PC-3 (cell line): ENCODE measurements at regions not wholly inside any gene's neighbourhood (a gene's known extent, or its start where the extent isn't known, plus 50 kb on each side); places are given as distances from the start of the nearest gene placed in this dataset.

Experiments used
- ATAC-seq: fragments of 200-7000 bp; cut with Tn5 transposase; 2 replicates; pipeline ENCODE4 v1.9.1; 2020; ENCODE audit warnings: mild to moderate bottlenecking, moderate library complexity
- BruUV-seq: library from RNA; stranded (reverse); fragments of 400-500 nt; replicated peaks from 2 replicates; lab custom pipeline; 2021; lab: Mats Ljungman, UMichigan
- CTCF ChIA-PET: fragments of 300-600 bp; sonication (Branson Sonifier 250); formaldehyde crosslinking; loops from one replicate; lab custom pipeline; 2022; ENCODE audit warnings: antibody characterized with exemption; lab: Charles Lee
- POLR2A ChIA-PET: fragments of 300-600 bp; sonication (Branson Sonifier 250); formaldehyde crosslinking; loops from one replicate; lab custom pipeline; 2022; ENCODE audit warnings: antibody characterized with exemption; ENCODE audit not compliant: unreplicated experiment; lab: Charles Lee
- DNase-seq: peaks from one replicate; pipeline ENCODE4 v3.0.0-alpha.2; 2015
- H2AFZ ChIP-seq: fragments of 300-600 bp; sonication (generic); 2 replicates; pipeline ENCODE4 v1.6.0; 2016; ENCODE audit warnings: antibody characterized with exemption, low read length
- H3F3A ChIP-seq: fragments of 300-600 bp; sonication (generic); one replicate; pipeline ENCODE4 v1.6.0; 2017; ENCODE audit warnings: antibody characterized with exemption, low read length, control low read depth, mild to moderate bottlenecking; ENCODE audit not compliant: unreplicated experiment
- H3K27ac ChIP-seq: fragments of 300-600 bp; sonication (generic); 2 replicates; pipeline ENCODE4 v1.5.1; 2016; ENCODE audit warnings: mild to moderate bottlenecking, low read length
- H3K27me3 ChIP-seq: fragments of 300-600 bp; sonication (generic); 2 replicates; pipeline ENCODE4 v1.6.1; 2016; ENCODE audit warnings: low read length, mixed read lengths
- H3K36me3 ChIP-seq: fragments of 300-600 bp; sonication (generic); 2 replicates; pipeline ENCODE4 v1.6.1; 2016; ENCODE audit warnings: low read depth, mixed run types, low read length, mixed read lengths
- H3K4me1 ChIP-seq: fragments of 300-600 bp; sonication (generic); 2 replicates; pipeline ENCODE4 v1.5.1; 2016; ENCODE audit warnings: low read length; ENCODE audit not compliant: insufficient read depth
- H3K4me2 ChIP-seq: fragments of 300-600 bp; sonication (generic); 2 replicates; pipeline ENCODE4 v1.6.0; 2016; ENCODE audit warnings: low read length
- H3K4me3 ChIP-seq: fragments of 300-600 bp; sonication (generic); 2 replicates; pipeline ENCODE4 v1.5.1; 2016; ENCODE audit warnings: mild to moderate bottlenecking, low read length, mixed read lengths
- H3K79me2 ChIP-seq: fragments of 300-600 bp; sonication (generic); 2 replicates; pipeline ENCODE4 v1.6.1; 2017; ENCODE audit warnings: low read length, mixed read lengths
- H3K9ac ChIP-seq: fragments of 300-600 bp; sonication (generic); 2 replicates; pipeline ENCODE4 v1.6.0; 2016; ENCODE audit warnings: mild to moderate bottlenecking, low read length
- H3K9me2 ChIP-seq: fragments of 300-600 bp; sonication (generic); replicated peaks from 2 replicates; pipeline ENCODE4 v1.6.1; 2016; ENCODE audit warnings: mixed run types, low read length, mixed read lengths
- H3K9me3 ChIP-seq: fragments of 300-600 bp; sonication (generic); 2 replicates; pipeline ENCODE4 v1.6.1; 2016; ENCODE audit warnings: low read length, mixed read lengths
- H4K20me1 ChIP-seq: fragments of 300-600 bp; sonication (generic); 2 replicates; pipeline ENCODE4 v1.6.1; 2016; ENCODE audit warnings: low read length, mixed read lengths
- CTCF ChIP-seq: fragments of 300-600 bp; sonication (generic); conservative IDR thresholded peaks from 2 replicates; pipeline ENCODE4 v1.5.1; 2017; ENCODE audit warnings: antibody characterized with exemption, low read depth, mild to moderate bottlenecking, low read length
- EZH2 ChIP-seq: fragments of 300-600 bp; sonication (generic); IDR thresholded peaks from one replicate; pipeline ENCODE4 v1.6.1; 2017; ENCODE audit warnings: antibody characterized with exemption, mild to moderate bottlenecking, low read length; ENCODE audit not compliant: unreplicated experiment
- EZH2phosphoT487 ChIP-seq: fragments of 300-600 bp; sonication (generic); IDR thresholded peaks from 2 replicates; pipeline ENCODE4 v1.6.1; 2018; ENCODE audit warnings: mild to moderate bottlenecking, antibody characterized with exemption, low read length, borderline replicate concordance
- intact Hi-C: fragments of 100-400 bp; cut with micrococcal nuclease; formaldehyde crosslinking; loops from 2 replicates; pipeline ENCODE4 v1.9.0; 2023

GRCh38 chr2:13901526-13901925 is 731.0 kb upstream of the LRATD1 start:
- no peaks in the 10 kb centered on the region for H3K9me2 ChIP-seq
- ATAC-seq (no peak), DNase-seq (no peak)
- POLR2A ChIA-PET = no interaction called here
- H3K4me3 ChIP-seq = no peak overlapping the region
- no peaks in the 10 kb centered on the region for H3K9me3 ChIP-seq
- CTCF ChIA-PET = no interaction called here
- no peaks in the 10 kb centered on the region for H3K4me1 ChIP-seq
- H3K27me3 ChIP-seq = 0 out of 2 replicates have a peak, but pooled peaks cover 5% of the 10 kb centered on the region
- no peak overlapping the region for H3K4me2 ChIP-seq
- no peak for TF ChIP-seq EZH2
- no peak for TF ChIP-seq CTCF
- TF ChIP-seq EZH2phosphoT487 = no peak
- H3K9ac ChIP-seq = no peak overlapping the region
- intact Hi-C loops = no loop called here
- H4K20me1 ChIP-seq = no peaks in the 10 kb centered on the region
- no TSS peak for BruUV-seq
- H3K27ac ChIP-seq = no peak overlapping the region
- H3F3A ChIP-seq = no peaks in the 10 kb centered on the region
- no peak overlapping the region for H2AFZ ChIP-seq
- H3K79me2 ChIP-seq = no peaks in the 10 kb centered on the region
- no peaks in the 10 kb centered on the region for H3K36me3 ChIP-seq

- intact Hi-C loops = no loop called here
- no TSS peak for BruUV-seq
- H3K27ac ChIP-seq = no peak overlapping the region
- H3K4me1 ChIP-seq = no peaks in the 10 kb centered on the region
- ChIA-PET POLR2A (no interaction called here), CTCF (no interaction called here)
- no peak overlapping the region for H3K9ac ChIP-seq
- TF ChIP-seq EZH2 (no peak), EZH2phosphoT487 (no peak), CTCF (no peak)
- no peak for ATAC-seq
- no peak overlapping the region for H3K4me2 ChIP-seq
- DNase-seq = no peak
- H3K79me2 ChIP-seq = no peaks in the 10 kb centered on the region
- H3F3A ChIP-seq = no peaks in the 10 kb centered on the region
- H3K9me3 ChIP-seq = no peaks in the 10 kb centered on the region
- no peaks in the 10 kb centered on the region for H4K20me1 ChIP-seq
- no peaks in the 10 kb centered on the region for H3K36me3 ChIP-seq
- no peak overlapping the region for H3K4me3 ChIP-seq
- H2AFZ ChIP-seq = no peak overlapping the region
- H3K27me3 ChIP-seq = 0 out of 2 replicates have a peak, but pooled peaks cover 5% of the 10 kb centered on the region
- H3K9me2 ChIP-seq = no peaks in the 10 kb centered on the region
Observed at GRCh38 chr2:13905831-13906230, 726.7 kb upstream of the LRATD1 start.

- BruUV-seq = no TSS peak
- no peak overlapping the region for H3K4me2 ChIP-seq
- no peak for DNase-seq
- no peak overlapping the region for H2AFZ ChIP-seq
- H3K4me1 ChIP-seq = peaks cover 8% of the 10 kb centered on the region
- no peaks in the 10 kb centered on the region for H3K36me3 ChIP-seq
- H3K79me2 ChIP-seq = no peaks in the 10 kb centered on the region
- CTCF ChIA-PET = no interaction called here
- POLR2A ChIA-PET = no interaction called here
- no peak overlapping the region for H3K27ac ChIP-seq
- no peak overlapping the region for H3K4me3 ChIP-seq
- ATAC-seq = no peak
- no peaks in the 10 kb centered on the region for H3K9me2 ChIP-seq
- no peak overlapping the region for H3K9ac ChIP-seq
- intact Hi-C loops = no loop called here
- H4K20me1 ChIP-seq = no peaks in the 10 kb centered on the region
- H3K9me3 ChIP-seq = no peaks in the 10 kb centered on the region
- H3F3A ChIP-seq = no peaks in the 10 kb centered on the region
- no peak for TF ChIP-seq EZH2
- no peak for TF ChIP-seq CTCF
- TF ChIP-seq EZH2phosphoT487 = no peak
- no peaks in the 10 kb centered on the region for H3K27me3 ChIP-seq
Observed at GRCh38 chr2:13916066-13916465, 716.5 kb upstream of the LRATD1 start.
